Aorta (tissue), 5 donors: ENCODE measurements at regions not wholly inside any gene's neighbourhood (a gene's known extent, or its start where the extent isn't known, plus 50 kb on each side); places are given as distances from the start of the nearest gene placed in this dataset.

Source experiments
- ATAC-seq: fragments of 200-7000 bp; cut with Tn5 transposase; one replicate; pipeline ENCODE4 v1.9.1; 2022; ENCODE audit warnings: moderate library complexity; ENCODE audit not compliant: low FRiP score
- DNase-seq, 2 donors: peaks; one replicate each; pipeline ENCODE4 v3.0.0-alpha.2; 2020
- H3K27ac ChIP-seq, 2 donors: one replicate each; pipeline ENCODE4 v1.5.1; 2013; ENCODE audit warnings: low read length in 2 of 2, mild to moderate bottlenecking in 2 of 2, moderate library complexity in 2 of 2, control low read depth in 1 of 2, inconsistent platforms in 1 of 2, low read depth in 1 of 2
- H3K27me3 ChIP-seq, 2 donors: one replicate each; pipeline ENCODE4 v1.6.1; 2013; ENCODE audit warnings: control low read depth in 1 of 2, low read length in 1 of 2, mild to moderate bottlenecking in 1 of 2, moderate library complexity in 1 of 2; ENCODE audit not compliant: insufficient read depth in 2 of 2, control insufficient read depth in 1 of 2
- H3K36me3 ChIP-seq, 2 donors: one replicate each; pipeline ENCODE4 v1.6.1; 2013; ENCODE audit warnings: control low read depth in 1 of 2, low read length in 1 of 2, mild to moderate bottlenecking in 1 of 2; ENCODE audit not compliant: insufficient read depth in 2 of 2, control insufficient read depth in 1 of 2
- H3K4me1 ChIP-seq, 2 donors: one replicate each; pipeline ENCODE4 v1.6.1; 2013; ENCODE audit warnings: low read length in 2 of 2, control low read depth in 1 of 2, mild to moderate bottlenecking in 1 of 2, moderate library complexity in 1 of 2; ENCODE audit not compliant: insufficient read depth in 2 of 2, control insufficient read depth in 1 of 2
- H3K4me3 ChIP-seq, 2 donors: one replicate each; pipeline ENCODE4 v1.5.1; 2013; ENCODE audit warnings: low read length in 2 of 2, control low read depth in 1 of 2, mild to moderate bottlenecking in 1 of 2
- H3K9me3 ChIP-seq: one replicate; pipeline ENCODE4 v1.6.1; 2013; ENCODE audit warnings: mild to moderate bottlenecking, low read length; ENCODE audit not compliant: control insufficient read depth
- WGBS, 2 donors: extraction: QIAGEN DNeasy Blood & Tissue Kit; methylation state at CpG; one replicate each; pipeline ENCODE4 v1.1.7; 2013; 5-methylcytosine and 5-hydroxymethylcytosine counted together
- intact Hi-C, 2 donors: fragments of 100-400 bp; cut with DNase I; formaldehyde crosslinking; loops; one replicate each; pipeline versions ENCODE4 v1.14.2 to v1.15.0; 2022
- donor health status: healthy with polysubstance abuse.
- donor health status: Bipolar disorder and iron deficiency.
- donor health status: DM: no; HTN: no; CAD: no.
- donor health status: DM: no; HTN: no; CAD: no.
- donor health status: DM: yes; HTN: yes; CAD: no.

DNA sequence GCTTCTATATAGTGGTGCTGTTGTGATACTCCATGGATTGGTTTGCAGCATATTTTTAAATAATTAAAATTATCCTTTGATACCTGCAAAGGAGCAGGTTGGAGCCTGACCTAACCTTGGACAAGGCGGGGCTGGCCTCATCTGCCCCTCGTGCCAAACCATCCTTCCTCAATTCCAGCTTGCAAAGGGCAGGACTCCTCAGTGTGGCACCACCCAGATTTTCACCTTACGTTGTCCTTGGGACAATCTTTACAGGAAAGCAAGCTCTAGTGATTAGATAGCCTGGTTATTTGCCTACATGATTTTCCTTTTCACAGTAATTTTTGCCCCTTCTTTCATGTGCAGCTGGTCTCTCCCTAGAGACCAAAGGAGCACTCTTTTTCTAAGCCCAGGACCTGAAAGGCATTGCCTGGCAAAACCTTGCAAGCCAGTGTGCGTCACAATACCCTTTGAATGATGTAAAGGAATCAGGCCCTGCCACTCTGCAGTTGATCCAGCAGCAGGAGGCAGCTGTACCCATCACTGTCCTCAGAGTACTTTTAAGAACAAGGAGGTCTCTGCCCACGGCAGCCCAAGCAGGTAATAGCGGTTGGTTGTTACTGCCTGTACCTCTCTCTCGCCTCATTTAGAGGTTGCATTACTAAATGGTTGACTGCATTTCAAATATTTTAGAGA is 99.4 kb downstream of the ADSS2 start:
- intact Hi-C loops = no loop called here
- no peak for DNase-seq
- Histone ChIP-seq H3K27me3 (no peaks in the 10 kb centered on the region), H3K9me3 (no peaks in the 10 kb centered on the region), H3K36me3 (no peaks in the 10 kb centered on the region), H3K4me3 (no peak overlapping the region), H3K4me1 (no peaks in the 10 kb centered on the region), H3K27ac (no peak overlapping the region)
- 81 to 87% methylated on average over 7 of the region's 7 CpGs for WGBS, 2 donors
- no peak for ATAC-seq

DNA sequence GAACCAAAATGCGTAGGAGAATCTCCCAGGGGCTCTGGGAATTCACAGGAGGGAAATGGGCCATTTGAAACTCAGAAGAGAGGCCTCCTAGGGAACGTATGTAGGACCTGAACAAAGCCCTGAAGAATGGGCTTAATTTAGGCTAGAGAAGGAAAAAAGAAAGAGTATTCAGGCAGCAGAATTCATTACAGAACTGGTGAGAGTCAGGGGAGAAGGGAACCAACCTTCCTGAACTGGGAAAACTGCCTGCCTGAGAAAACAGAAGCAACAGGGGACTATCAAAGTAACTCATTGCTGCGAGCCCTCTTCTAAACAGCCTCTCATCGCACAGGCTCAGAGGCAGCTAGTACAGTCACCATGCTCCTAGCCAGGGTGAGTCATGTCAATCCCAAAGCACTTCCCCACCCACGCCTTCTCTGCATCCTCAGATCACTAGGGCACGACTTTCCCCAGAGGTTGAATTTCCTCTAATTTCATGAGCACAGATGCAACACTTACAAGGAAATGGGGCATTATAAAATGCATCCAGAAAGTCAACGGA is 98.1 kb downstream of the ADSS2 start:
- peak in 1 of 2 donors; percentile 85 for DNase-seq
- Histone ChIP-seq H3K36me3 (no peaks in the 10 kb centered on the region), H3K4me3 (no peak overlapping the region), H3K4me1 (no peaks in the 10 kb centered on the region), H3K9me3 (no peaks in the 10 kb centered on the region), H3K27me3 (no peaks in the 10 kb centered on the region), H3K27ac (no peak overlapping the region)
- ATAC-seq = peak; percentile 80
- intact Hi-C loops = no loop called here
- 30% methylated on average over 7 of the region's 7 CpGs for WGBS, 2 donors

DNA sequence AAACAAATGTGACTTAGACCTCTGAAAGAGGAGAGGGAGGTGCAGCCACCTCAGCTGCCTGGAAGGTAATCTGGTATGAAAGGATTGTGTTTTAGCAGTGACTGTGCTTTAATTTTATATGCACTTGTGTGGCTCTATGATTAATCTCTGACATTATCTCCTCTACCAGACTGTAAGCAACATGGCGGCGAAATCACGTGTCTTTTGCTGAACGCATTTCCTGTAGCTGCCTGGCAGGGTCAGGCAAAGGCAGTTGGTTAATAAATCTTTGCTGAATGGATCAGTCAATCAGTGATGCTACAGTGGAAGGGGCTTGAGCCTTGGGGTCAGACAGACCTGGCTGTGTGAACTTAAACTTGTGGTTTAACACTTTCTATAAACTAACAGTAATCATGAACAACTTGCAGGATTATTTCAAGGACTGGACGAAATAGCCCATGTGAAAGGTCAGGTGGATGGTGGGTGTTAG is 96.9 kb downstream of the ADSS2 start:
- ATAC-seq = no peak
- Histone ChIP-seq H3K4me3 (no peak overlapping the region), H3K27me3 (no peaks in the 10 kb centered on the region), H3K9me3 (no peaks in the 10 kb centered on the region), H3K27ac (no peak overlapping the region), H3K4me1 (no peaks in the 10 kb centered on the region), H3K36me3 (no peaks in the 10 kb centered on the region)
- DNase-seq = peak in 1 of 2 donors; percentile 26
- intact Hi-C loops = no loop called here
- 52 to 69% methylated on average over 5 of the region's 5 CpGs for WGBS, 2 donors

DNA sequence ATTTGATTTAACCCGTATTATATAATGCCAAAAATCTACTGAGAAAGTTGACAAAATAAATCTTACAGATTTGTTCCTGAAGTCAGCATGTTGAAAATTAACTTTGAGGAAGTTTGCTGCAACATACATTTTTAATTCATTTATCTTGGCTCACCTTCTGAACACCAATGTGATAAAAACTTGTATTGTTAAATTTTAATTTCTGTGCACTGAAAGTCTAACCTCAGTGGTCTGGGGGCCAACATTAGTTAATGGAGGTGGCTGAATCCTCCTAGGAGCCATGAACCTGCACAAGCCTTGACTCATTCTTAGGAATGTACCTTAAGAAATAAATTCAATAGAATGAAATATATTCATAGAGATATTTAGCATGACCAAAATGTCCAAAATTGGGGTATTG is 95.3 kb downstream of the ADSS2 start:
- no peak for ATAC-seq
- 56 to 65% methylated on average over 1 of the region's 1 CpG for WGBS, 2 donors
- H3K27ac ChIP-seq = no peak overlapping the region

More for the DNA sequence above, 95.3 kb downstream of the ADSS2 start:
- H3K36me3 ChIP-seq = no peaks in the 10 kb centered on the region
- H3K27me3 ChIP-seq = no peaks in the 10 kb centered on the region
- DNase-seq = no peak
- intact Hi-C loops = no loop called here
- H3K4me3 ChIP-seq = no peak overlapping the region
- H3K4me1 ChIP-seq = no peaks in the 10 kb centered on the region
- no peaks in the 10 kb centered on the region for H3K9me3 ChIP-seq
